ENCODE measurements at regions not wholly inside any gene's neighbourhood (a gene's known extent, or its start where the extent isn't known, plus 50 kb on each side); places are given as distances from the start of the nearest gene placed in this dataset.

DNA sequence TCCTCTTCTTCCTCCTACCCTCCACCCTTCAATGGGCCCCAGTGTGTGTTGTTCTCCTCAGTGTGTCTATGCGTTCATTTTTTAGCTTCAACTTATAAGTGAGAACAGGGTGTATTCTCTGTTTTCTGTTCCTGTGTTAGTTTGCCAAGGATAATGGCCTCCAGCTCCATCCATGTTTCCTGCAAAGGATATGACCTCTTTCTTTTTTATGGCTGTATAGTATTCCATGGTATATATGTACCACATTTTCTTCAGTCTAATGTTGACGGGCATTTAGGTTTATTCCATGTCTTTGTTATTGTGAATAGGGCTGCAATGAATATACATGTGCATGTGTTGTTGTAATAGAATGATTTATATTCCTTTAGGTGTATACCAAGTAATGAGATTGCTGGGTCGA is 634.9 kb upstream of the SEMA6A start:
- TF ChIP-seq POLR2A (IDR thresholded peaks at IDR 0.05): no peak
- TF ChIP-seq, protein P1, sequence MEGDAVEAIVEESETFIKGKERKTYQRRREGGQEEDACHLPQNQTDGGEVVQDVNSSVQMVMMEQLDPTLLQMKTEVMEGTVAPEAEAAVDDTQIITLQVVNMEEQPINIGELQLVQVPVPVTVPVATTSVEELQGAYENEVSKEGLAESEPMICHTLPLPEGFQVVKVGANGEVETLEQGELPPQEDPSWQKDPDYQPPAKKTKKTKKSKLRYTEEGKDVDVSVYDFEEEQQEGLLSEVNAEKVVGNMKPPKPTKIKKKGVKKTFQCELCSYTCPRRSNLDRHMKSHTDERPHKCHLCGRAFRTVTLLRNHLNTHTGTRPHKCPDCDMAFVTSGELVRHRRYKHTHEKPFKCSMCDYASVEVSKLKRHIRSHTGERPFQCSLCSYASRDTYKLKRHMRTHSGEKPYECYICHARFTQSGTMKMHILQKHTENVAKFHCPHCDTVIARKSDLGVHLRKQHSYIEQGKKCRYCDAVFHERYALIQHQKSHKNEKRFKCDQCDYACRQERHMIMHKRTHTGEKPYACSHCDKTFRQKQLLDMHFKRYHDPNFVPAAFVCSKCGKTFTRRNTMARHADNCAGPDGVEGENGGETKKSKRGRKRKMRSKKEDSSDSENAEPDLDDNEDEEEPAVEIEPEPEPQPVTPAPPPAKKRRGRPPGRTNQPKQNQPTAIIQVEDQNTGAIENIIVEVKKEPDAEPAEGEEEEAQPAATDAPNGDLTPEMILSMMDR (IDR thresholded peaks at IDR 0.05): no peak
